ENCODE measurements at regions not wholly inside any gene's neighbourhood (a gene's known extent, or its start where the extent isn't known, plus 50 kb on each side); places are given as distances from the start of the nearest gene placed in this dataset.

DNA sequence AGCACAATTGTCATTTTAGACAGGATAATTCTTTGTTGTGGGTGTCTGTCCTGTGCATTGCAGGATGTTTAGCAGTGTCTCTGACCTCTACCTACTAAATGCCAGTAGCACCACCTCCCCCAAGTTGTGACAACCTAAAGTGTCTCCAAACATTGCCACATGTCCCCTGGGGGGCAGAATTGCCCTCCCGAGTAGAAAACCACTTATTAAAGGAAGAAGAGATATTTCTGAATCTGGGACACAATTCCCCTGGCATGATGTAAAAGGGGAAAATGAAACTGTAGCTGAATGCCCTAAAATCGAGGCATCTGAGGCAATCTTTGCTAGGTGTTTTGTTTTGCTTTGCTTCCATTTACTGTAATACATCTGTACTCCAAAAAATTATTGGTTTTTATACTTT is 116.8 kb upstream of the NAP1L1 start:
- in situ Hi-C loops (cut with MboI; ENCODE audit: low sequenced_read_pairs, unreplicated experiment): no loop called here

DNA sequence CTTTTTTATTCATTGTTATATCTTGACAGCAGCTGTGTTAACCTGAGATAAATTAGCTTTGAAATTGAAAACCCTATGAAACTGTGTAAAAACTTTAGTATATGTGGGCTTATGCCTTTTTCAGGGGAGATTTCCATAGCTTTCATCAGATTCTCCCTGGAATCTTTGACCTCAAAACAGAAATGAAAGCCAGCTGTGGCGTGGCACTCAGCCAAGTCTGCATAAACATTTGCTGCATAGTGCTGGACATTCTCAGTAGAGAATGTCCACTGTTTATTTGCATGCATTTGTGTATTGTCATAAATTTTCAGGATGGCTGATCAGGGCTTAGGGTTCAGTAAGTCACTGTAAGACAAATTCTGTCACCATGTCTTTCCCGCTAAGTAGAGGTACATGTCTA is 115.3 kb upstream of the NAP1L1 start:
- in situ Hi-C loops (cut with MboI; ENCODE audit: low sequenced_read_pairs, unreplicated experiment): no loop called here
- TF ChIP-seq, protein P1, sequence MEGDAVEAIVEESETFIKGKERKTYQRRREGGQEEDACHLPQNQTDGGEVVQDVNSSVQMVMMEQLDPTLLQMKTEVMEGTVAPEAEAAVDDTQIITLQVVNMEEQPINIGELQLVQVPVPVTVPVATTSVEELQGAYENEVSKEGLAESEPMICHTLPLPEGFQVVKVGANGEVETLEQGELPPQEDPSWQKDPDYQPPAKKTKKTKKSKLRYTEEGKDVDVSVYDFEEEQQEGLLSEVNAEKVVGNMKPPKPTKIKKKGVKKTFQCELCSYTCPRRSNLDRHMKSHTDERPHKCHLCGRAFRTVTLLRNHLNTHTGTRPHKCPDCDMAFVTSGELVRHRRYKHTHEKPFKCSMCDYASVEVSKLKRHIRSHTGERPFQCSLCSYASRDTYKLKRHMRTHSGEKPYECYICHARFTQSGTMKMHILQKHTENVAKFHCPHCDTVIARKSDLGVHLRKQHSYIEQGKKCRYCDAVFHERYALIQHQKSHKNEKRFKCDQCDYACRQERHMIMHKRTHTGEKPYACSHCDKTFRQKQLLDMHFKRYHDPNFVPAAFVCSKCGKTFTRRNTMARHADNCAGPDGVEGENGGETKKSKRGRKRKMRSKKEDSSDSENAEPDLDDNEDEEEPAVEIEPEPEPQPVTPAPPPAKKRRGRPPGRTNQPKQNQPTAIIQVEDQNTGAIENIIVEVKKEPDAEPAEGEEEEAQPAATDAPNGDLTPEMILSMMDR (IDR thresholded peaks at IDR 0.05; ENCODE audit: borderline replicate concordance, control extremely low read depth, extremely low read depth, insufficient read depth, missing control alignments): no peak

More for the DNA sequence above, 116.8 kb upstream of the NAP1L1 start:
- no peak for DNase-seq (ENCODE audit: low spot score)
- TF ChIP-seq, protein P1 (IDR thresholded peaks at IDR 0.05; ENCODE audit: borderline replicate concordance, control extremely low read depth, extremely low read depth, insufficient read depth, missing control alignments): no peak

GRCh38 chr12:76198839-76199238 is 114.4 kb upstream of the NAP1L1 start:
- TF ChIP-seq, protein P1 (IDR thresholded peaks at IDR 0.05; ENCODE audit: borderline replicate concordance, control extremely low read depth, extremely low read depth, insufficient read depth, missing control alignments): no peak
- in situ Hi-C loops (cut with MboI; ENCODE audit: low sequenced_read_pairs, unreplicated experiment): no loop called here
- DNase-seq (ENCODE audit: low spot score): no peak

More for the DNA sequence above, 115.3 kb upstream of the NAP1L1 start:
- DNase-seq (ENCODE audit: low spot score): no peak

DNA sequence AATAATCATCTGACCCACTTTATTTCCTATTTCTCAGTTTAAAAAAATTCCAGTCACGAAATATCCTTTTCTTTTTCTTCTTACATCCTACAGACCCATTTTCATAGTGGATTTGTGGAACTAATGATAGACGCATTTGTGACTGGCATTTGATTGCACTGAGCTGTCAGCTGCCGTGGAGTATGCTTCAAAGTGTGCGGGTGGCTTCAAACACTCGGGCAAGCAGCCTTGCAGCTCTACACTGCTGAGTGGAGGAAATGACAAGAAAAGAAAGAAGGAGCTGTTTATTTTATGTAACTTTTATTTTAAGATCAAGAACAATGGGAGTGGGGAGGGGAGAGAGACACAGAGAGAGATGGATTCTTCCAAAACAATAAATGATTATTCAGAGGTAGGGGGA is 112.8 kb upstream of the NAP1L1 start:
- TF ChIP-seq, protein P1 (IDR thresholded peaks at IDR 0.05; ENCODE audit: borderline replicate concordance, control extremely low read depth, extremely low read depth, insufficient read depth, missing control alignments): no peak
- DNase-seq (ENCODE audit: low spot score): no peak
- in situ Hi-C loops (cut with MboI; ENCODE audit: low sequenced_read_pairs, unreplicated experiment): no loop called here

DNA sequence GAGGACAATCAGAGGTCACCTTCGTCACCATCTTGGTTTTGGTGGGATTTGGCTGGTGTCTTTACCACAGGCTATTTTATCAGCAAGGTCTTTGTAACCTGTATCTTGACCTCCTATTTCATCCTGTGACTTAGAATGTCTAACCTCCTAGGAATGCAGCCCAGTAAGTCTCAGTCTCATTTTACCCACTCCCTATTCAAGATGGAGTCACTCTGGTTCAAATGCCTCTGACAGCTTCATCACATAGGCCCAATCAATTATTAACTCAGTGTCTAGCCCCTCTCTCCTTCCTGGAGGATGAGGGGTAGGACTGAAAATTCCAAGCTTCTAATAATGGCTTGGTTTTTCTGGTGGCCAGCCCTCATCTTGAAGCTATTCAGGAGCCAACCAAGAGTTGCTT is 111.4 kb upstream of the NAP1L1 start:
- DNase-seq (ENCODE audit: low spot score): no peak
- TF ChIP-seq, protein P1 (IDR thresholded peaks at IDR 0.05; ENCODE audit: borderline replicate concordance, control extremely low read depth, extremely low read depth, insufficient read depth, missing control alignments): no peak
- in situ Hi-C loops (cut with MboI; ENCODE audit: low sequenced_read_pairs, unreplicated experiment): no loop called here

GRCh38 chr12:76194724-76195123 is 110.2 kb upstream of the NAP1L1 start:
- TF ChIP-seq, protein P1 (IDR thresholded peaks at IDR 0.05; ENCODE audit: borderline replicate concordance, control extremely low read depth, extremely low read depth, insufficient read depth, missing control alignments): no peak
- in situ Hi-C loops (cut with MboI; ENCODE audit: low sequenced_read_pairs, unreplicated experiment): no loop called here
- DNase-seq (ENCODE audit: low spot score): no peak

DNA sequence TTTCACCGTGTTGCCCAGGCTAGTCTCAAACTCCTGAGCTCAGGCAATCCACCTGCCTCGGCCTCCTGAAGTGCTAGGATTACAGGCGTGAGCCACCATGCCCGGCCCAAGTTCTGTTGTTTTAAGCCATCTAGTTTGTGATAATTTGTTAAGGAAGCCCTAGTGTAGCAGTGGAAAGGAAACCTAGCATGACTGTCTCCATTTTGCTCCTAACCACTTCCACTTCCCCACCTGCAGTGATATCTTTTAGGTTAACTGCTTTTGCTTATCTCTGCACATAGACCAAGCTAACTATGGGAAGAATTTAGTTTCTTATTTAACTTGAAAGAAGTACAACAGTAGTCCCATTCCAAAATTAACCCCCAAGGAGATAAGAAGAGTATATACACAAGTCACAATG is 109.5 kb upstream of the NAP1L1 start:
- TF ChIP-seq, protein P1 (IDR thresholded peaks at IDR 0.05; ENCODE audit: borderline replicate concordance, control extremely low read depth, extremely low read depth, insufficient read depth, missing control alignments): no peak
- no peak for DNase-seq (ENCODE audit: low spot score)
- in situ Hi-C loops (cut with MboI; ENCODE audit: low sequenced_read_pairs, unreplicated experiment): no loop called here
